Muscle of leg (tissue), 3 donors: ENCODE measurements at regions not wholly inside any gene's neighbourhood (a gene's known extent, or its start where the extent isn't known, plus 50 kb on each side); places are given as distances from the start of the nearest gene placed in this dataset.
"Not testable (repeated sequence)": the region's sequence is repeated elsewhere in the genome, so short reads cannot be mapped to it uniquely, and the experiment has no call there.

Source experiments
- DNase-seq: peaks from one replicate; pipeline ENCODE4 v3.0.0; 2013
- H3K27ac ChIP-seq: one replicate; pipeline ENCODE4 v1.5.1; 2013; ENCODE audit warnings: mild to moderate bottlenecking, low read length, control low read depth
- H3K27me3 ChIP-seq: one replicate; pipeline ENCODE4 v1.6.1; 2013; ENCODE audit warnings: low read length; ENCODE audit not compliant: control insufficient read depth, insufficient read depth
- H3K36me3 ChIP-seq: one replicate; pipeline ENCODE4 v1.6.1; 2013; ENCODE audit warnings: low read length; ENCODE audit not compliant: control insufficient read depth, insufficient read depth
- H3K4me1 ChIP-seq: one replicate; pipeline ENCODE4 v1.6.1; 2013; ENCODE audit warnings: low read length; ENCODE audit not compliant: control insufficient read depth, insufficient read depth
- H3K4me3 ChIP-seq: one replicate; pipeline ENCODE4 v1.5.1; 2013; ENCODE audit warnings: low read length, control low read depth
- H3K9me3 ChIP-seq: replicated peaks from 2 replicates; pipeline ENCODE4 v1.6.1; 2013; ENCODE audit warnings: low read depth, low read length; ENCODE audit not compliant: control insufficient read depth
- WGBS: methylation state at CpG from one replicate; pipeline ENCODE4 v1.1.5; 2013; ENCODE audit warnings: missing lambda C conversion rate; ENCODE audit not compliant: insufficient coverage; 5-methylcytosine and 5-hydroxymethylcytosine counted together

GRCh38 chrX:40395102-40395501 lies 185.7 kb upstream of the ATP6AP2 start:
- no peaks in the 10 kb centered on the region for H3K4me1 ChIP-seq
- no peak overlapping the region for H3K27ac ChIP-seq
- 56% methylated on average over 2 of the region's 2 CpGs for WGBS
- no peak for DNase-seq
- H3K9me3 ChIP-seq: no peaks in the 10 kb centered on the region
- peaks cover 15% of the 10 kb centered on the region for H3K27me3 ChIP-seq
- H3K4me3 ChIP-seq: no peak overlapping the region
- no peaks in the 10 kb centered on the region for H3K36me3 ChIP-seq

GRCh38 chrX:40394302-40394701 lies 186.5 kb upstream of the ATP6AP2 start:
- Histone ChIP-seq H3K27ac (no peak overlapping the region), H3K27me3 (peaks cover 18% of the 10 kb centered on the region), H3K36me3 (no peaks in the 10 kb centered on the region), H3K4me1 (no peaks in the 10 kb centered on the region), H3K4me3 (no peak overlapping the region), H3K9me3 (no peaks in the 10 kb centered on the region)
- DNase-seq: no peak
- WGBS: 92% methylated on average over 4 of the region's 5 CpGs

- DNase-seq: peak; percentile 70
- Histone ChIP-seq H3K36me3 (no peaks in the 10 kb centered on the region), H3K4me1 (no peaks in the 10 kb centered on the region), H3K4me3 (no peak overlapping the region), H3K9me3 (no peaks in the 10 kb centered on the region), H3K27ac (no peak overlapping the region), H3K27me3 (peaks cover 13% of the 10 kb centered on the region)
- 55% methylated on average over 2 of the region's 2 CpGs for WGBS
These were observed 188.2 kb upstream of the ATP6AP2 start for GRCh38 chrX:40392599-40392998.

GRCh38 chrX:40391662-40392061 lies 189.1 kb upstream of the ATP6AP2 start:
- Histone ChIP-seq H3K4me3 (no peak overlapping the region), H3K36me3 (no peaks in the 10 kb centered on the region), H3K27me3 (peaks cover 13% of the 10 kb centered on the region), H3K9me3 (peaks cover under 1% of the 10 kb centered on the region), H3K27ac (no peak overlapping the region), H3K4me1 (no peaks in the 10 kb centered on the region)
- WGBS: no CpG with 5 or more reads among the region's 3 CpGs
- no peak for DNase-seq

- DNase-seq: no peak
- Histone ChIP-seq H3K9me3 (peaks cover 2% of the 10 kb centered on the region), H3K27me3 (peaks cover 14% of the 10 kb centered on the region), H3K4me3 (no peak overlapping the region), H3K27ac (no peak overlapping the region), H3K4me1 (no peaks in the 10 kb centered on the region), H3K36me3 (no peaks in the 10 kb centered on the region)
- WGBS: 100% methylated on average over 1 of the region's 2 CpGs
These were observed 191.2 kb upstream of the ATP6AP2 start for GRCh38 chrX:40389555-40389954.

GRCh38 chrX:40388441-40388840 lies 192.3 kb upstream of the ATP6AP2 start:
- Histone ChIP-seq H3K9me3 (peaks cover 2% of the 10 kb centered on the region), H3K27ac (no peak overlapping the region), H3K36me3 (no peaks in the 10 kb centered on the region), H3K27me3 (peaks cover 21% of the 10 kb centered on the region), H3K4me1 (no peaks in the 10 kb centered on the region), H3K4me3 (no peak overlapping the region)
- WGBS: 85% methylated on average over 4 of the region's 5 CpGs
- DNase-seq: no peak

- H3K4me3 ChIP-seq, H3K36me3 ChIP-seq, H3K9me3 ChIP-seq, H3K4me1 ChIP-seq, DNase-seq, H3K27ac ChIP-seq: not testable (repeated sequence)
- peaks cover 22% of the 10 kb centered on the region for H3K27me3 ChIP-seq
- WGBS: no CpG with 5 or more reads among the region's 9 CpGs
These were observed 192.9 kb upstream of the ATP6AP2 start for GRCh38 chrX:40387869-40388268.

GRCh38 chrX:40387311-40387710 lies 193.5 kb upstream of the ATP6AP2 start:
- not testable (repeated sequence) for DNase-seq, H3K36me3 ChIP-seq, H3K9me3 ChIP-seq, H3K4me3 ChIP-seq, H3K4me1 ChIP-seq, H3K27ac ChIP-seq
- peaks cover 20% of the 10 kb centered on the region for H3K27me3 ChIP-seq
- 77% methylated on average over 2 of the region's 7 CpGs for WGBS

- H3K27me3 ChIP-seq: peaks cover 23% of the 10 kb centered on the region
- H3K27ac ChIP-seq: no peak overlapping the region
- H3K4me1 ChIP-seq: no peaks in the 10 kb centered on the region
- WGBS: no CpG with 5 or more reads among the region's 3 CpGs
- no peaks in the 10 kb centered on the region for H3K36me3 ChIP-seq
- DNase-seq: no peak
- peaks cover 2% of the 10 kb centered on the region for H3K9me3 ChIP-seq
- no peak overlapping the region for H3K4me3 ChIP-seq
These were observed 195.1 kb upstream of the ATP6AP2 start for GRCh38 chrX:40385682-40386081.

GRCh38 chrX:40385256-40385655 lies 195.5 kb upstream of the ATP6AP2 start:
- Histone ChIP-seq H3K4me1 (no peaks in the 10 kb centered on the region), H3K36me3 (no peaks in the 10 kb centered on the region), H3K27me3 (peaks cover 25% of the 10 kb centered on the region), H3K4me3 (no peak overlapping the region), H3K9me3 (peaks cover 2% of the 10 kb centered on the region), H3K27ac (no peak overlapping the region)
- WGBS: 60% methylated on average over 10 of the region's 10 CpGs
- no peak for DNase-seq

- Histone ChIP-seq H3K36me3 (no peaks in the 10 kb centered on the region), H3K4me1 (peaks cover 5% of the 10 kb centered on the region), H3K4me3 (no peak overlapping the region), H3K9me3 (peaks cover 2% of the 10 kb centered on the region), H3K27me3 (peaks cover 29% of the 10 kb centered on the region), H3K27ac (no peak overlapping the region)
- WGBS: 59% methylated on average over 3 of the region's 4 CpGs
- no peak for DNase-seq
These were observed 196.8 kb upstream of the ATP6AP2 start for GRCh38 chrX:40383969-40384368.
